H1 (cell line): ENCODE measurements at regions not wholly inside any gene's neighbourhood (a gene's known extent, or its start where the extent isn't known, plus 50 kb on each side); places are given as distances from the start of the nearest gene placed in this dataset.

ENCODE experiments used
- CBX8 ChIP-seq: fragments of 300-800, 300-1000 bp; sonication (generic); IDR thresholded peaks from 2 replicates; pipeline ENCODE4 v1.7.1; 2016; ENCODE audit warnings: low read depth, low read length, borderline replicate concordance
- CHD1 ChIP-seq: IDR thresholded peaks from 2 replicates; pipeline ENCODE4 v1.6.1; 2012; ENCODE audit warnings: low read depth, low read length, improper control_type of control experiment
- POLR2AphosphoS5 ChIP-seq: IDR thresholded peaks from 2 replicates; pipeline ENCODE4 v1.6.1; 2011; ENCODE audit warnings: low read depth, low read length
- ZNF274 ChIP-seq: IDR thresholded peaks from 2 replicates; pipeline ENCODE4 v1.7.0; 2012; ENCODE audit warnings: low read length, borderline replicate concordance; ENCODE audit errors: extremely low read depth

DNA sequence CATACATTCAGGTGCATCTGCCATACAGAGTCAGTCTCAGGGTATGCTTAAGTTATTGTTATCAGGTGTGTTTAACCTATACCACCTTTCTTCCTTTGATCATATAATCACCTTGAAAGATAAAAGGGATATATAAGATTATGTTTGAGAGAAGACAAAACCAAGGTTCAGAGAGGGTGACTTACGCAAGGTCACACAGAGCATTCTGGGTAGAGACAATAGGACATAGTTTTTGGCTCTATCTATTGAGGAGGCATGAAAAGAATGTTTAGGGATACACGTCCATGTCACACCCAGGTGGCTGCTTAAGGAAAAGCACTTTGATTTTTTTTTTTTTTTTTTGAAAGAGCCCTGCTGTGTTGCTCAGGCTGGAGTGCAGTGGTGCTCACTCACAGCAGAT lies 327.1 kb upstream of the RPS6KA3 start (continued):
- TF ChIP-seq ZNF274 (no peak), CHD1 (no peak), POLR2AphosphoS5 (no peak), CBX8 (no peak)
